ENCODE measurements at regions not wholly inside any gene's neighbourhood (a gene's known extent, or its start where the extent isn't known, plus 50 kb on each side); places are given as distances from the start of the nearest gene placed in this dataset.
"Not testable (repeated sequence)": the region's sequence is repeated elsewhere in the genome, so short reads cannot be mapped to it uniquely, and the experiment has no call there.

- TF ChIP-seq EZH2phosphoT487 (IDR thresholded peaks at IDR 0.05; ENCODE audit: low read depth), result no peak
- no peak overlapping the region for H3K4me3 ChIP-seq (ENCODE audit: low read length)
- H3K4me1 ChIP-seq (ENCODE audit: low read length), result no peaks in the 10 kb centered on the region
Observed at GRCh38 chr9:79489261-79490000, 82.3 kb upstream of the TLE4 start.

DNA sequence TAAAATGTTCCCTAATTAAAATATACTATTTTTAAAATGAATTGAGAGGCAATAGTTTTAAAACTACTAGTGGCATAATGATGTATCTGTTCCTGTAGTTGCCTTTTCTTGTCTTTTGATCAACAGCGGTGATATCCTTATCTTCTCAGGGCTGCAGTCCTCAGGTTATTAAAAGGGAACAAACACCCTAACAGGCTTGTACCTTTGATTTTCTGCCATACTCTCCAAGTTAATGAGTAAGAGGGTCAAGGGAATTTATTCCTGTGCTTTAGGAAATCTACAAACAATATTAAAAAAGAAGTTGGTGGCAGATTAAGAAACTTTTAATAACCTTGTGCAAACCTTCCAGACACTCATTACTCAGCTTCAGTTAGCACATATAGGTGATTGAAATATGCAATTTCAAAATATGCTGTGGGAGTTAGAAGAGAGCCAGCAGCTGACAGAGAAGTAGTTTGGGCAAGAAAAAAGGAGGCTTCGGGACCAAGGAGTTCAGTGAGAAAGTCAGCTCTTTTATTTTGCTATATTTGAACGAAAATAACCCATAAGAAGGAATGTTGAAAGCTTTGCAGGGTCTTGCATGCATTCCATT is 81.0 kb upstream of the TLE4 start:
- Histone ChIP-seq H2AFZ (ENCODE audit: low read depth, low read length) (no peak overlapping the region), H3K9me3 (ENCODE audit: insufficient read depth, low read length) (no peaks in the 10 kb centered on the region), H3K9ac (ENCODE audit: low read length) (no peak overlapping the region), H3K27me3 (ENCODE audit: low read depth, low read length) (no peaks in the 10 kb centered on the region), H3K4me3 (ENCODE audit: low read length) (no peak overlapping the region), H4K20me1 (ENCODE audit: insufficient read depth, low read length) (no peaks in the 10 kb centered on the region), H3K4me1 (ENCODE audit: low read length) (no peaks in the 10 kb centered on the region), H3K27ac (ENCODE audit: low read length) (no peak overlapping the region), H3K4me2 (ENCODE audit: low read length) (no peak overlapping the region), H3K36me3 (replicated peaks; ENCODE audit: low read depth, low read length) (no peaks in the 10 kb centered on the region), H3K79me2 (ENCODE audit: low read length) (no peaks in the 10 kb centered on the region)
- TF ChIP-seq CTCF (IDR thresholded peaks at IDR 0.05; ENCODE audit: low read depth, low read length) (no peak), EZH2phosphoT487 (IDR thresholded peaks at IDR 0.05; ENCODE audit: low read depth) (no peak)

More at GRCh38 chr9:79489261-79490000, 82.3 kb upstream of the TLE4 start:
- no peak overlapping the region for H3K27ac ChIP-seq (ENCODE audit: low read length)
- H2AFZ ChIP-seq (ENCODE audit: low read depth, low read length), result no peak overlapping the region
- no peaks in the 10 kb centered on the region for H3K27me3 ChIP-seq (ENCODE audit: low read depth, low read length)
- no peaks in the 10 kb centered on the region for H3K79me2 ChIP-seq (ENCODE audit: low read length)
- no peaks in the 10 kb centered on the region for H3K9me3 ChIP-seq (ENCODE audit: insufficient read depth, low read length)
- H3K9ac ChIP-seq (ENCODE audit: low read length), result no peak overlapping the region
- no peak overlapping the region for H3K4me2 ChIP-seq (ENCODE audit: low read length)
- H3K36me3 ChIP-seq (replicated peaks; ENCODE audit: low read depth, low read length), result no peaks in the 10 kb centered on the region
- no peaks in the 10 kb centered on the region for H4K20me1 ChIP-seq (ENCODE audit: insufficient read depth, low read length)

DNA sequence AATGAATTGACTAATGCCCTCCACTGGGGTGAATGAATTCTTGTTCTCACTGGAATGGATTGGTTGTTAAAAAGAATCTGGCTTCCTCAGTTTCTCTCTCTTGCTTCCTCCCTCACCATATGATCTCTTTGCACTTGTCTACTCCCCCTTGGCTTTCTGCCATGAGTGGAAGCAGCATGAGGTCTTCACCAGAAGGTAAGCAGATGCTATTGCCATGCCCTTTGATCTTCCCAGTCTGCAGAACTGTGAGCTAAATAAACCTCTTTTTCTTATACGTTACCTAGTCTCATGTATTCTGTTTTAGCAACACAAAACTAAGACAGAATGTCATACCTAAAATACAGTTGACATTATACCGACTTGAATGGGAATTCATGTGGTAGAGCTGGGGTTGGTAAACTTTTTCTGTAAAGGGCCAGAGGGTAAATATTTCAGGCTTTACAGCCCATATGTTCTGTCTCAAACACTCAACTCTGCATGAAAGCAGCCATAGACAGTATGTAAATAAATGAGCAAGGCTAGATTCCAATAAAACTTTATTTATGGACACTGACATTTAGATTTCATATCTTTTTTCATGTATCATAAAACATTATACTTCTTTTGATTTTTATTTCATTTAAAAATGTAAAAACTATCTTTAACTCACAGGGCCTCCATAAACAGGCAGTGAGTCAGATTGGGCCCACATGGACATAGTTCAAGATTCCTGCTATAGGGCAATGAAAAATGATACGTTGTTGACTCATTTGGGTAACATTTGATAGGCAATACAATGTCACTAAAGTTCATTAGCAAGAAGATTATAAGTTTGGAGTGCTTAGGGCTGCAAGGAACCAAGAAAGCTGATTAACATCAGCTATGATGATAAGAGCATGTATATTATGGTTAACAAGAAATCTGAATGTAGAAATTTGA is 79.4 kb upstream of the TLE4 start:
- Histone ChIP-seq H3K79me2 (ENCODE audit: low read length) (no peaks in the 10 kb centered on the region), H3K4me2 (ENCODE audit: low read length) (no peak overlapping the region), H3K27ac (ENCODE audit: low read length) (no peak overlapping the region), H3K27me3 (ENCODE audit: low read depth, low read length) (no peaks in the 10 kb centered on the region), H3K4me1 (ENCODE audit: low read length) (no peaks in the 10 kb centered on the region), H3K9me3 (ENCODE audit: insufficient read depth, low read length) (no peaks in the 10 kb centered on the region), H2AFZ (ENCODE audit: low read depth, low read length) (no peak overlapping the region), H3K9ac (ENCODE audit: low read length) (no peak overlapping the region), H3K4me3 (ENCODE audit: low read length) (no peak overlapping the region), H3K36me3 (replicated peaks; ENCODE audit: low read depth, low read length) (no peaks in the 10 kb centered on the region), H4K20me1 (ENCODE audit: insufficient read depth, low read length) (no peaks in the 10 kb centered on the region)
- TF ChIP-seq CTCF (IDR thresholded peaks at IDR 0.05; ENCODE audit: low read depth, low read length) (no peak), EZH2phosphoT487 (IDR thresholded peaks at IDR 0.05; ENCODE audit: low read depth) (no peak)

DNA sequence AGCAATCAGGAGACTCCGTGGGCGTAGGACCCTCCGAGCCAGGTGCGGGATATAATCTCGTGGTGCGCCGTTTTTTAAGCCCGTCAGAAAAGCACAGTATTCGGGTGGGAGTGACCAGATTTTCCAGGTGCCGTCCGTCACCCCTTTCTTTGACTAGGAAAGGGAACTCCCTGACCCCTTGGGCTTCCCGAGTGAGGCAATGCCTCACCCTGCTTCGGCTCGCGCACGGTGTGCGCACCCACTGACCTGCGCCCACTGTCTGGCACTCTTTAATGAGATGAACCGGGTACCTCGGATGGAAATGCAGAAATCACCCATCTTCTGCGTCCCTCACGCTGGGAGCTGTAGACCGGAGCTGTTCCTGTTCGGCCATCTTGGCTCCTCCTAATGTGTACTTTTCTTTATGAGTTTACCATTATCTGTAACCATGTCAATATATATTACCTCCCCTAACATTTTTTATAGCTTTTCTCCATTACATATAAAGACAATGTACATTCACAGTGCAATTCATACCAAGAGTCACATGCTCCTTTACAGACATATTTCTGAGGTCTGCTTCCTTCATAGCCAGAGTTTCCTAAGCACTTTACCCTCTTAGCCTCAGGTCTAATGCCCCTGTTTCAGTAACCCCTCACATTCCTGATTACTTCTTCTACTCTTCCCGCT is 71.4 kb upstream of the TLE4 start:
- H3K79me2 ChIP-seq (ENCODE audit: low read length); H3K9ac ChIP-seq (ENCODE audit: low read length); H3K27ac ChIP-seq (ENCODE audit: low read length); H3K4me3 ChIP-seq (ENCODE audit: low read length); H4K20me1 ChIP-seq (ENCODE audit: insufficient read depth, low read length); H3K27me3 ChIP-seq (ENCODE audit: low read depth, low read length); H3K4me2 ChIP-seq (ENCODE audit: low read length); H2AFZ ChIP-seq (ENCODE audit: low read depth, low read length); H3K9me3 ChIP-seq (ENCODE audit: insufficient read depth, low read length); H3K36me3 ChIP-seq (replicated peaks; ENCODE audit: low read depth, low read length); H3K4me1 ChIP-seq (ENCODE audit: low read length): not testable (repeated sequence)
